Activated B cell treated with CpG ODN at 0.5 μM for 24 hours (primary cell): ENCODE measurements at regions not wholly inside any gene's neighbourhood (a gene's known extent, or its start where the extent isn't known, plus 50 kb on each side); places are given as distances from the start of the nearest gene placed in this dataset.

Experiments
- ATAC-seq: fragments of 200-7000 bp; cut with Tn5 transposase; one replicate; pipeline ENCODE4 v1.10.0; 2021; ENCODE audit warnings: low read depth, mild to moderate bottlenecking, moderate library complexity
- CTCF ChIA-PET: fragments of 350-600 bp; sonication (Branson Sonifier 250); formaldehyde crosslinking; loops from one replicate; lab custom pipeline; 2021; ENCODE audit warnings: antibody characterized with exemption; lab: Charles Lee
- POLR2A ChIA-PET: fragments of 350-600 bp; sonication (Branson Sonifier 250); formaldehyde crosslinking; loops from one replicate; lab custom pipeline; 2021; ENCODE audit warnings: antibody characterized with exemption; lab: Charles Lee
- DNase-seq: peaks from one replicate; pipeline ENCODE4 v3.0.0; 2022
- H3K27ac Mint-ChIP-seq: one replicate; pipeline ENCODE4 v1.8.0; 2020; ENCODE audit warnings: mixed read lengths
- H3K27me3 Mint-ChIP-seq: one replicate; pipeline ENCODE4 v1.8.0; 2021; ENCODE audit warnings: mixed read lengths
- H3K36me3 Mint-ChIP-seq: one replicate; pipeline ENCODE4 v1.8.0; 2021; ENCODE audit warnings: low read depth, mixed read lengths
- H3K4me1 Mint-ChIP-seq: one replicate; pipeline ENCODE4 v1.8.0; 2021; ENCODE audit warnings: mixed read lengths
- H3K4me3 Mint-ChIP-seq: one replicate; pipeline ENCODE4 v1.8.0; 2020; ENCODE audit warnings: mild to moderate bottlenecking, mixed read lengths
- H3K9me3 Mint-ChIP-seq: one replicate; pipeline ENCODE4 v1.8.0; 2020; ENCODE audit warnings: mixed read lengths
- CTCF ChIP-seq: fragments of 200-600 bp; IDR thresholded peaks from one replicate; pipeline ENCODE4 v1.8.0; 2022; ENCODE audit warnings: antibody characterized with exemption, mild to moderate bottlenecking
- intact Hi-C: fragments of 100-400 bp; cut with micrococcal nuclease; formaldehyde crosslinking; loops from one replicate; pipeline ENCODE4 v1.15.1; 2024

- POLR2A ChIA-PET, result no interaction called here
- Mint-ChIP-seq H3K4me1 (no peaks in the 10 kb centered on the region), H3K27ac (no peak overlapping the region), H3K4me3 (no peak overlapping the region), H3K27me3 (peaks cover 12% of the 10 kb centered on the region), H3K9me3 (no peaks in the 10 kb centered on the region), H3K36me3 (no peaks in the 10 kb centered on the region)
- CTCF ChIA-PET, result no interaction called here
- intact Hi-C loops, result no loop called here
- no peak for ATAC-seq
- no peak for TF ChIP-seq CTCF
- DNase-seq, result no peak
Measured at GRCh38 chr13:30826911-30827577, 79.0 kb upstream of the MEDAG start.

GRCh38 chr13:30827578-30827925 lies 78.5 kb upstream of the MEDAG start:
- ChIA-PET CTCF (no interaction called here), POLR2A (no interaction called here)
- H3K36me3 Mint-ChIP-seq, result no peaks in the 10 kb centered on the region
- ATAC-seq (no peak), DNase-seq (no peak)
- H3K9me3 Mint-ChIP-seq, result no peaks in the 10 kb centered on the region
- H3K4me1 Mint-ChIP-seq, result no peaks in the 10 kb centered on the region
- H3K27me3 Mint-ChIP-seq, result peaks cover 15% of the 10 kb centered on the region
- H3K4me3 Mint-ChIP-seq, result no peak overlapping the region
- no peak overlapping the region for H3K27ac Mint-ChIP-seq
- TF ChIP-seq CTCF, result no peak
- intact Hi-C loops, result no loop called here

GRCh38 chr13:30829145-30829832 lies 76.8 kb upstream of the MEDAG start:
- no peak for DNase-seq
- peaks cover 21% of the 10 kb centered on the region for H3K27me3 Mint-ChIP-seq
- ATAC-seq, result no peak
- H3K4me1 Mint-ChIP-seq, result no peaks in the 10 kb centered on the region
- H3K9me3 Mint-ChIP-seq, result no peaks in the 10 kb centered on the region
- no peak overlapping the region for H3K4me3 Mint-ChIP-seq
- no peak overlapping the region for H3K27ac Mint-ChIP-seq
- CTCF ChIA-PET, result no interaction called here
- POLR2A ChIA-PET, result no interaction called here
- H3K36me3 Mint-ChIP-seq, result no peaks in the 10 kb centered on the region
- no peak for TF ChIP-seq CTCF
- intact Hi-C loops, result no loop called here

- Mint-ChIP-seq H3K27ac (no peak overlapping the region), H3K27me3 (peaks cover 26% of the 10 kb centered on the region), H3K4me1 (no peaks in the 10 kb centered on the region), H3K36me3 (no peaks in the 10 kb centered on the region), H3K4me3 (no peak overlapping the region), H3K9me3 (no peaks in the 10 kb centered on the region)
- intact Hi-C loops, result no loop called here
- TF ChIP-seq CTCF, result no peak
- ChIA-PET CTCF (no interaction called here), POLR2A (no interaction called here)
- no peak for DNase-seq
- ATAC-seq, result no peak
Measured at GRCh38 chr13:30829833-30830637, 76.0 kb upstream of the MEDAG start.

- DNase-seq (no peak), ATAC-seq (no peak)
- no peak overlapping the region for H3K4me3 Mint-ChIP-seq
- no peaks in the 10 kb centered on the region for H3K4me1 Mint-ChIP-seq
- CTCF ChIA-PET, result no interaction called here
- H3K27me3 Mint-ChIP-seq, result peaks cover 26% of the 10 kb centered on the region
- H3K9me3 Mint-ChIP-seq, result no peaks in the 10 kb centered on the region
- no peak overlapping the region for H3K27ac Mint-ChIP-seq
- intact Hi-C loops, result no loop called here
- POLR2A ChIA-PET, result no interaction called here
- no peaks in the 10 kb centered on the region for H3K36me3 Mint-ChIP-seq
- TF ChIP-seq CTCF, result no peak
Measured at GRCh38 chr13:30830638-30830965, 75.5 kb upstream of the MEDAG start.
